ENCODE measurements at regions not wholly inside any gene's neighbourhood (a gene's known extent, or its start where the extent isn't known, plus 50 kb on each side); places are given as distances from the start of the nearest gene placed in this dataset.

DNA sequence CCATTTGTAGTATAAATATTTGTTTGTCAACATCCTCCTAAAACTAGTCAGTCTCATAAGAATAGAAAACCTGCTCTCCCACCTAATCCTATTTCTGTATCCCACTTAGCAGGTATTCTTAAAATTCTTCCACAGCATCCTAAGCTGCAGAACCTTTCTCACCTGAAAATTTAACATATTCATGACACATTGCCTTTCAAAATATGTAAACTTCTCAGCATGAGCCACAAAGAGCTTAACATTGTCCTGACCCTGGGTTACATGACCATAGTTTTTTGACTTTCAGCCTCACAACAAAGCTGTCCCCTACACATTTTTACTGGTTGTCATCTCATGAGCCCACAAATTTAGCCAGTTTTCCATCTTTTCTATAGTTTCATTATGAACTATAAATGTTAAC, 712.1 kb downstream of the LTN1 start:
- TF ChIP-seq CTCF (conservative IDR thresholded peaks at IDR 0.05; ENCODE audit: low read depth in 2 of 2) (no peak), REST (IDR thresholded peaks at IDR 0.05; ENCODE audit: unreplicated experiment) (no peak), POLR2AphosphoS5 (IDR thresholded peaks at IDR 0.05; ENCODE audit: low read depth) (no peak), EZH2 (IDR thresholded peaks at IDR 0.05; ENCODE audit: low read depth, unreplicated experiment) (no peak), ZNF331 (CRISPR knock-in tag; IDR thresholded peaks at IDR 0.05; ENCODE audit: low read depth) (no peak), EZH2phosphoT487 (IDR thresholded peaks at IDR 0.05; ENCODE audit: unreplicated experiment) (no peak), CREB1 (CRISPR knock-in tag; IDR thresholded peaks at IDR 0.05; ENCODE audit: low read depth) (no peak), STAT1 (IDR thresholded peaks at IDR 0.05; ENCODE audit: unreplicated experiment) (no peak)

Data from GM23338 (cell line).